Ovary (tissue), 3 donors: ENCODE measurements at regions not wholly inside any gene's neighbourhood (a gene's known extent, or its start where the extent isn't known, plus 50 kb on each side); places are given as distances from the start of the nearest gene placed in this dataset.

Source experiments
- EP300 ChIP-seq: sonication (generic); formaldehyde crosslinking; IDR thresholded peaks from one replicate; pipeline ENCODE4 v1.6.1; 2017; ENCODE audit warnings: antibody characterized with exemption
- POLR2A ChIP-seq: fragments of 450-650 bp; IDR thresholded peaks from one replicate; pipeline ENCODE4 v1.6.1; 2017; ENCODE audit warnings: antibody characterized with exemption, mild to moderate bottlenecking, moderate library complexity
- TF ChIP-seq, protein P1 (sequence below), 3 donors: fragments of 450-650 bp in 2 of 3; fragments of 200-600 bp in 1 of 3; IDR thresholded peaks; one replicate each; pipeline versions ENCODE4 v1.5.1 to v1.8.0; 2016 to 2022; ENCODE audit warnings: antibody characterized with exemption in 3 of 3, mild to moderate bottlenecking in 1 of 3
- donor health status: DM: no; HTN: no; CAD: no.

DNA sequence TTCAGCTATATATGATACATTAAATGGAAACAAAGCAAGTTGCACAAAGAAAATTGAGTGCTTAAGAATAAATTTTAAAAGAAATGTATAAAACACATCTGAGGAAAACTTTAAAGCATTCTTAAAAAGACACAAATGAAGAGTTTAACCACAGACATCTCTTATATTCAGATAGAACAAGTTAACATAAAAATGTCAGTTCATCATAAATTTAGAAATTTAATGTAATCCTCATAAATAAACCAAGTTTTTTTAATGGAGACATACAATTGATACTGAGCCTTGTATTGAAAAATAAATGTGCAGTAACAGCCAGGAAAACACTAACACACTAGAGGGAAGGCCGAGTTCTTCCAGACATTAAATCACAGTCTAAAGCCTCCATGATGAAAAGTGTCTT, 243.9 kb upstream of the MKLN1 start:
- TF ChIP-seq EP300 (no peak), POLR2A (no peak)
- TF ChIP-seq, protein P1, sequence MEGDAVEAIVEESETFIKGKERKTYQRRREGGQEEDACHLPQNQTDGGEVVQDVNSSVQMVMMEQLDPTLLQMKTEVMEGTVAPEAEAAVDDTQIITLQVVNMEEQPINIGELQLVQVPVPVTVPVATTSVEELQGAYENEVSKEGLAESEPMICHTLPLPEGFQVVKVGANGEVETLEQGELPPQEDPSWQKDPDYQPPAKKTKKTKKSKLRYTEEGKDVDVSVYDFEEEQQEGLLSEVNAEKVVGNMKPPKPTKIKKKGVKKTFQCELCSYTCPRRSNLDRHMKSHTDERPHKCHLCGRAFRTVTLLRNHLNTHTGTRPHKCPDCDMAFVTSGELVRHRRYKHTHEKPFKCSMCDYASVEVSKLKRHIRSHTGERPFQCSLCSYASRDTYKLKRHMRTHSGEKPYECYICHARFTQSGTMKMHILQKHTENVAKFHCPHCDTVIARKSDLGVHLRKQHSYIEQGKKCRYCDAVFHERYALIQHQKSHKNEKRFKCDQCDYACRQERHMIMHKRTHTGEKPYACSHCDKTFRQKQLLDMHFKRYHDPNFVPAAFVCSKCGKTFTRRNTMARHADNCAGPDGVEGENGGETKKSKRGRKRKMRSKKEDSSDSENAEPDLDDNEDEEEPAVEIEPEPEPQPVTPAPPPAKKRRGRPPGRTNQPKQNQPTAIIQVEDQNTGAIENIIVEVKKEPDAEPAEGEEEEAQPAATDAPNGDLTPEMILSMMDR (IDR thresholded peaks at IDR 0.05) = no peak
